Retina (tissue), 1 donor: ENCODE measurements at regions not wholly inside any gene's neighbourhood (a gene's known extent, or its start where the extent isn't known, plus 50 kb on each side); places are given as distances from the start of the nearest gene placed in this dataset.

Source experiments
- DNase-seq: peaks from one replicate; pipeline ENCODE4 v3.0.0-alpha.2; 2016

- no peak for DNase-seq
These were observed 548.6 kb downstream of the LTN1 start for GRCh38 chr21:28444111-28444510.

- DNase-seq: no peak
These were observed 550.1 kb downstream of the LTN1 start for GRCh38 chr21:28442624-28443023.

- no peak for DNase-seq
These were observed 550.6 kb downstream of the LTN1 start for GRCh38 chr21:28442085-28442484.

GRCh38 chr21:28439788-28440187 is 552.9 kb downstream of the LTN1 start:
- DNase-seq: no peak

- no peak for DNase-seq
These were observed 553.4 kb downstream of the LTN1 start for GRCh38 chr21:28439251-28439650.

GRCh38 chr21:28437061-28437460 is 555.6 kb downstream of the LTN1 start:
- no peak for DNase-seq

GRCh38 chr21:28436286-28436932 is 556.3 kb downstream of the LTN1 start:
- DNase-seq: no peak

- DNase-seq: no peak
These were observed 561.0 kb downstream of the LTN1 start for GRCh38 chr21:28431527-28432200.

- DNase-seq: no peak
These were observed 561.7 kb downstream of the LTN1 start for GRCh38 chr21:28431022-28431421.

GRCh38 chr21:28429161-28429560 is 563.5 kb downstream of the LTN1 start:
- DNase-seq: no peak

GRCh38 chr21:28427394-28428022 is 565.2 kb downstream of the LTN1 start:
- DNase-seq: no peak

- DNase-seq: no peak
These were observed 566.1 kb downstream of the LTN1 start for GRCh38 chr21:28426545-28426944.

- DNase-seq: no peak
These were observed 569.0 kb downstream of the LTN1 start for GRCh38 chr21:28423521-28424190.

- no peak for DNase-seq
These were observed 570.8 kb downstream of the LTN1 start for GRCh38 chr21:28421716-28422524.

- DNase-seq: no peak
These were observed 572.9 kb downstream of the LTN1 start for GRCh38 chr21:28419811-28420210.

- no peak for DNase-seq
These were observed 573.8 kb downstream of the LTN1 start for GRCh38 chr21:28418726-28419514.

GRCh38 chr21:28410256-28410655 is 582.4 kb downstream of the LTN1 start:
- DNase-seq: no peak

GRCh38 chr21:28402616-28402989 is 590.1 kb downstream of the LTN1 start:
- DNase-seq: no peak

- no peak for DNase-seq
These were observed 595.6 kb downstream of the LTN1 start for GRCh38 chr21:28397040-28397439.

- no peak for DNase-seq
These were observed 596.3 kb downstream of the LTN1 start for GRCh38 chr21:28396421-28396820.

GRCh38 chr21:28393279-28393678 is 599.4 kb downstream of the LTN1 start:
- DNase-seq: no peak
